HT-29 (cell line): ENCODE measurements at regions not wholly inside any gene's neighbourhood (a gene's known extent, or its start where the extent isn't known, plus 50 kb on each side); places are given as distances from the start of the nearest gene placed in this dataset.
A peak's percentile ranks its signal among the peaks of the same experiment; 100 is the strongest.
"Not testable (repeated sequence)": the region's sequence is repeated elsewhere in the genome, so short reads cannot be mapped to it uniquely, and the experiment has no call there.

Source experiments
- DNase-seq: peaks from one replicate; pipeline ENCODE4 v3.0.0-alpha.2; 2015; ENCODE audit warnings: low spot score

DNA sequence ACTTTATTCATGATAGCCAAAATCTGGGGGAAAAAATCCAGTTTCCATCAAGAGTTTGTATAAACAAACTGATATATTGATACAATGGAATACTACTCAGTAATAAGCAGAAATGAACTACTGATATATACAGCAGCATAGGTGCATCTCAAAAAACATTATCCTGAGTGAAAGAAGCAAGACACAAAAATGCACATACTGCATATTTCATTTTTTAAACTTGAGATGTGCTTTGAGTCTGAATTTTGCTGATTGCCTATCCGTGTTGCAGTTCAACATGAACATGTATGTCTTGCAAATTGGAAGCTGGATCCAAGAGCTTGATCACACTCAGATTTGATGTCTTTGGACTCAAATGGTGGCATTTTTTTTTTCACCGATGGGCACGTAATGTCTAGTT, 132.4 kb downstream of the TSEN15 start:
- DNase-seq: no peak

DNA sequence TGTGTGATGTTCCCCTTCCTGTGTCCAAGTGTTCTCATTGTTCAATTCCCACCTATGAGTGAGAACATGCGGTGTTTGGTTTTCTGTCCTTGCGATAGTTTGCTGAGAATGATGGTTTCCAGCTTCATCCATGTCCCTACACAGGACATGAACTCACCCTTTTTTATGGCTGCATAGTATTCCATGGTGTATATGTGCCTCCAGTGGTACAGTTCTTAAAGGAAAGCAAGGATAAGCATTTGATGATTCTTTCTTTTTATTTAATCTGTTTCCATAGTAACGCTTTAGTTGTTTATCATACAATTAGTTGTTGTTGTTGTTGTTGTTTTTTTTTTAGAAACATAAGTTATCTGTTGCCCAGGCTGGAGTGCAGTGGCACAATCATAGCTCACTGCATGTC, 133.1 kb downstream of the TSEN15 start:
- not testable (repeated sequence) for DNase-seq

DNA sequence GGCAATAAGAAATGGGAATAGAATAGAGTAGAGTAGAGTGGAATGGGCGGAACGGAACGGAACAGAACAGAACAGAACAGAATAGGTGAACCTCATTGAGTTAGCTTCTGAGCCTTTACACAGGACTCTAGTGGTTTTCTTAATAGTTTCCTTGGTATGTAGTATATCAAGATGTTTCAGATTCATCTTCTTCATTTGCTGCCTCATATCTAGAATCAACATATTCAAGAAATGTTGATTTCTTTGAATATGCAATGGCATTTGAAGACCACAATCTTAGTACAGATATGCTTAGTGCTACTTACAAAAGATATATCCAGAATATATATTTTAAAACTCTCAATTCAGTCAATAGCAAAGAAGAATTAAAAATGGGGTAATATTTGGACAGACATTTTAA, 133.8 kb downstream of the TSEN15 start:
- no peak for DNase-seq

DNA sequence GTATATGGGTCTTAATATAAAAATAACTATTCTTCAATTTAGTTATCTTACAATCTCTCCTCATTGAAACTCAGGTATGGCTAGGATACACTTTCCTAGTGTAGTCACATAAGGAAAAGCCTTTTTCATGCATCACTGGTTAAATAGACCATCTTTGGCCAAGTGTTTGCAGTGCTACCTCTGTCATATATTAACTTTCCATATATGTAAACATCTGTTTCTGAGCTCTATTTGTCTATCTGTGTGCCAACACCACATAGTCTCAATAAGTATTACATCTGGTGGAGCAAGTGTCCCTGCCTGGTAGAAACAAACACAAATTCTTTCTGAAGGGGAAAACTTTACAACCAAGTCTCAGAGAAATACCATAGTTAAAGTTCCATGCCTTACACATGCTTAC, 134.6 kb downstream of the TSEN15 start:
- DNase-seq: no peak

DNA sequence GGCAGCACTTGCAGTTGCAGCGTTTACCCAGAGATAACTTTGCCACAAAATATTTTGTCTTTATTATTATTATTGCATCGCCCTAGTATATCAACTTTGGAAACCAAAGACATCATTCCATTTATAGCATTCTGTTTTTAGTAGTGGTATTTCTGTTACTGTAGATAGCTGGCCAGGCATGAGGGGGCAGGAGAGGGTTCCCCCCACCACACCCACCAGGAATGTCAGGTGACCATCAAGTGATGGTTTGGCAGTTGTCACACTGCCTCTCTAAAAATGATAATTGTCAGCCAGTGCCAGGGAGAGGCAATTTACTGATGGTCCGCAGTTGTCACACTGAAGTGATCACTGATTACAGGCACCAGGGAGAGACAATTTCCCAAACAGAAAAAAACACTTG, 135.6 kb downstream of the TSEN15 start:
- no peak for DNase-seq

DNA sequence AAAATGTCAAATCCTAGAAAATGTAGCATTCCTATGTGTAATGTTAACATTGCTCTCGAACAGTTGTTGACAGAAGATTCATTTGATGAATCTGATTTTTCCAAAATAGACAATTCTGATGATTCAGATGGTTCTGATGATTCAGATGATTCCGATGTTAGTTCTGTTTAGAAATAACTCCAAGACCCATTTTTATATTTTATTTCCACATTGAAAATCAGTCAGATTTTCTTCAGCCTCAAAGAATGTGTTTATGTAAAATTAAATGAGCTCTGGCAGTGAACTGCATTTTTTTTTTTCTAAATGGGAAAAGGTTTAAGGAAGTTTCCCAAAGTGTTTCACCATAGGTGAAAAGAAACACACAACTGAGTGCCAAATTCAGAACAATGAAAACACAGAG, 136.5 kb downstream of the TSEN15 start:
- no peak for DNase-seq

DNA sequence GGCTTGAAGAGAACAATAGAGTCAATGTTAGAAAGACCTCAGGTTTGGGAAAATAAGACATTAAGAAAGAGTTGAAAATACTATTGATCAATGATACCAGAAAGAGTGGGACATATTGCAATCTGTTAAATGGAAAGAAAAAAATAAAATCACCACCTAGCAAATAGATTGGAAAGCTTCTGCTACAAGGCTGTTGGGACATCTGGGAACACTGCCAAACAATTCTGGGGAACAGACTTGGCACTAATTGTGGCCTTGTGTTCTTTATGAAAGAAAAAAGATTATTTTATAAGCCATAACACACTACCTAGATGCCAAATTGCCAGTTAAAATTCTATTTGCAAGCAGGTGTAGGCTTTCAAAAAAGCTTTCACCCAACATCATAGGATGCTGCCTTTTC, 137.8 kb downstream of the TSEN15 start:
- no peak for DNase-seq

DNA sequence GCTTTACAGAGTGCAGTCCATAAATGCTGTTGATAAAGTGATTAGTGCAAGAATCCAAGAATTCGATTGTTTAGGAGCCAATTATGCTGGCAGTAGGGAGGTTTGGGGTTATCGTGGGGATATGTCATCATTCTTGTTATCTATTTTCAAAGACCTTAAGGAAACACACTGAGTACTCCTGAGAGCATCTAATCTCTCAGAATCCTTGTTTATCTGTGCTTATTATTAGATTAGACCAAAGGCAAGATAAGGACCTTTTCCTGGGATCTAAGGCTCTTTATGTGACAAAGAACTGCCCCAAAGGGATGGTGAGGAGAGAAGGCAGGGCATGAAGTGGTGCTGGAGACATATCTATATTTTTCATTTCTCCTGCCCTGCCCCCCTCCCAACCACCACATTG, 139.1 kb downstream of the TSEN15 start:
- no peak for DNase-seq

DNA sequence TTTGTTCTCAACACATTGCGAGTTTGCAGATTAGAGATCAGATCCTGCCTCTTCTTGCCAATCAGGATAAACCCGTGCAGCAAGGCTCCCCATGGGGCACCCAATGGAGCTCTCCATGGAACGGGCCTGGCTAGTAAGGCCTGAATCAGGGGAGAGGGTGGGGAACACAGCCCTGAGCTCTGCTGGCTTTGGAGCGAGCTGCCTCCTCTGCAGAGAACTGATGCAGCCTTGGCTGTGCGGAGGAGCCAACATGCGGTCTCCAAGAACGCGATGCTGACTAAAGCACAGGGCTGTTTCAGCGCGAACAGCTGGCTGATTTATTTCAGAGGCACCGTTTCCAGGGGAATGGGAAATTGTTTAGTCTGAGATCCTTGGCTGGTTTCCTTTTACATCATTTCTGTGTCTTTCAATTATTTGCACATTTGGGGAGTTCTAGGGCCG, 139.7 kb downstream of the TSEN15 start:
- no peak for DNase-seq

DNA sequence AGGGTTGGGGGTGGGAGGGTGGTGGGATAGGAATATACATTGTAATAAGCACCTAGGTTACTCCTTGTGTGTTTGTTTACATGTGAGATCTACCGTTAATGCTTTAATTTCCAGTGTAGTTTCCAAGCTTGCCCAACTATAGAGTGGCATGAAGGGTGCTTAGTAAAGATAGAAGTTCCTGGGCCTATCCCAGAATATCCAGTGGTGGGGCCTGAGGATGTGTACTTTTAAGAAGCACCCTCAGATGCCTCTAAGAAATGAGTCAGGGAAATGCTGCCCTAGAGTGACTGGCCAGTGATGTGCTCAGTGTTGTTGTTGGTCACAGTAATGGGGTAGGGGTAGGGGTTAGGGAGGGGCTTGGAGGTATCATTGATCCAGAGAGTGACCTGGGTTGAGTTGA, 141.3 kb downstream of the TSEN15 start:
- DNase-seq: no peak

DNA sequence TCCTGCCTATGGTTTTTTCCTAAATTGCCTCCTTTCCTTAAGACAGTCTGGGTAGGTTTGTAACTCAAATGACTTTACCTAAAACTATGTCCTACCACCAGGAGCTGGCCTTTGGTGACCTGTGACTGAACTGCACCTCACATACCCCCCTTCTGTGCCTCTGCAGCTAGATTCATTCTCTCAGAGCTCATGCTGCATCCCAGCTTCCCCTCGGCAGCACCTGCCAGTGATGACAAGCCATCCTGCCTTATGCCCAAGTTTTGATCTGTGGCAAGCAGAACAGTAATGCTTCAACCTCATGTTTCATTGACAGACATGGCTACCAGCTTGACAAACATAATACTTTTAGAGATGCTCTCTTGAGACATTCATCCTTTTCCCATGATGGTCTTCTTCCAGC, 141.9 kb downstream of the TSEN15 start:
- no peak for DNase-seq

DNA sequence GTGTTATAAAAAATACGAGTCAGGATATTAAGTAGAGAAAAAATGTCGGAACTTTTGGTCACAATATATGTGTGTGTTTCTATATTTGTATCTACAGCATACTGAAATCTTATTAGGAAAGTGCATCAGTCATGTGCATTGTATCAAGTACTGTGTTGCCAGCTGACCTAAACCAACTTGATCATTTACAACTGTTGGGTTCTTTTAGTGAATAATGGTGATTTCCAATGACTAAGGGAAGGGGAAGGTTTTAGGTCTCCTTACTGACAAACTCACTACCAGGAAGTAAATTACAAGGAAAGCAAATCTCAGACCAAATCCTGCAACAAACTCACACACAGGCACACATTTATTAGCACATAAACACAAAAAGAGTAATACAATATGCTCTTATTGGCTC, 142.7 kb downstream of the TSEN15 start:
- no peak for DNase-seq

DNA sequence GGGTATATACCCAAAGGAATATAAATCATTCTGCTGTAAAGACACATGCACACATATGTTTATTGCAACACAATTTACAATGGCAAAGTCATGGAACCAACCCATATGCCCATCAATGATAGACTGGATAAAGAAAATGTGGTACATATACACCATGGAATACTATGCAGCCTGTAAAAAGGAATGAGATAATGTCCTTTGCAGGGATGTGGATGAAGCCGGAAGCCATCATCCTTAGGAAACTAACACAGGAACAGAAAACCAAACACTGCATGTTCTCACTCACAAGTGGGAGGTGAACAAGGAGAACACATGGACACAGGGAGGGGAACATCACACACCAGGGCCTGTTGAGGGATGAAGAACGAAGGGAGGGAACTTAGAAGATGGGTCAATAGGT, 144.2 kb downstream of the TSEN15 start:
- not testable (repeated sequence) for DNase-seq

DNA sequence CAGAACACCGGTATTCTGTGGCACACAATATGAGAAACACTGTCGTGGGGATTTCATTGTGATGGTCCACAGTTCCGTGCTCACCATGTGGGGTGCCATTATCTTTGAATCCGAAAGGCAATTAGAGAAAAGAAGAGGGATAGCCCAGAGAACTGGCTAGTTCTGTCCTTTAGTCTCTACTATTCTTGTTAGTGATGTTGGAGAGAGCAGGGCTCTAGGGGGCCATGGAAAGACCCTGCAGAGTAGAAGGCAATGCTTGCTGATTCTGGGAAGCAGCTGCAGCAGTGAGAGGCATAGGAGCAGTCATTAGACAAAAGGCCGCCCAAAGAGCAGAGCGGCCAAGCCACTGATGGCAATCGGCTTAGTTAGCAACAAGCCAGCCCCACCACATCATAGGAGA, 146.3 kb downstream of the TSEN15 start:
- DNase-seq: no peak

DNA sequence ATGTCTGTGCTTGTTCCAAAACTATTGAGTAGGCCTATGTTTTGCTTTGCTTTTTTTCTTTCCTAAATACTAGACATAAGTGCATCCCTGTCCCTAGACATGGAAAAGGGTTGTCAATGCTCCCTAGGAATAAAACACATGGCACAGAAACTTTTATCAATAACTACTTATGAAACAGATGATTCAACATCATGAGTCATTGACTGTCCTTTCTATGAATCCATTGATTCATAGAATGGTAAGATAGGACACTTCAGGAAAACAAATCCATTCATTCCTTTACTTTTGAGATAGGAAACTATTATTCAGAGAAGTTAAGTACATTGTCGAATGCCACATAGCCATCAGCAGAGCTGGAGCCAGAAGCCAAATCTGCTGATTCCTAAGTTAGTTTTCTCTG, 147.5 kb downstream of the TSEN15 start:
- DNase-seq: no peak

DNA sequence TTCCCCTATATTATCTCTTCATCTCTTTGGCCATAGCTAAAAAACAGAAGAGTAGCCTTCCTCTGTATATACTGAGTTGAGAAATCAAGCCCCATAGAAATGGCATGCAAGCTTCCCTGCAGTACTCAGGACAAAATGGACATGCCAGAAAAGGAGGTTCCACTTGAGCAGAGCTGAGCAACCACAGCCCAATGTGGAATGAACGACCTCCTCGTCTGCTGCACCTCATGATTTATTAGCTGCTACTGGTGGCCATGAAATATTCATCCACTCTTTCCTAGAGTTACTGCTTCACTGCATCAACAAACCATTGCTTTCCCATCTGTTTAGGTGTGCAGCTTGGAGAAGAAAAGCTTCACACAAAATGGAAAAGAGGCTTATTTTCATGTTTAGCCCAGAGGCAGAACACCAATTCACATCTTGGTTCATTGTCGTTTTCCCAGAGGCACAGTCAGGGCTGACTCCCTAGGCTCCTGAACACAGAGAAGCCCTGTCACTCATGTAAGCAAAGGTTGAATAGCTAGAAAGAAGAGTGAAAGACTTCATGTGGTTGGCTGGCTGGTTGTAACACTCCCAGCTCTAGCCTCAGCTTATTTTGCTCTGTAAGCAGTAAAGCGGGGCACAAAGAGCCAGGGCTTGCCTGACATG, 148.0 kb downstream of the TSEN15 start:
- no peak for DNase-seq

DNA sequence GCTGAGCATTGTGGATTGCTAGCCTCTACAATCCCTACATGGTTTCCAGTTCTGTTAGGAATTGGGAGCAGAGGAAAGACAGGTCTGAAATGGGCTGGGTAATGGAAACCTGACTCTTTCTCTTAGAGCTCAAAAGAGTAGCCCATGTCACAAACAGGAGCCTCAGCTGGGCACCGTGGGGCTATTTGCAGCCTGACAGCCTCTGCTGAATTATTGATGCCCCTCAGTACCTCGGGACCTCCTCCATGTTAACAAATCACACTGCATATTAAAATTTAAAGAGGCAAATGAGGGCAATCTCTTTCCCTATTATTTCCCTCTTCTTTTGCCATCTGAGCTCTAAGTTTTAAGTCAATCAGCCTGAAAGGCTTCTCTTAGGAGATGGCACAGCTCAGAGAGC, 157.1 kb downstream of the TSEN15 start:
- no peak for DNase-seq

DNA sequence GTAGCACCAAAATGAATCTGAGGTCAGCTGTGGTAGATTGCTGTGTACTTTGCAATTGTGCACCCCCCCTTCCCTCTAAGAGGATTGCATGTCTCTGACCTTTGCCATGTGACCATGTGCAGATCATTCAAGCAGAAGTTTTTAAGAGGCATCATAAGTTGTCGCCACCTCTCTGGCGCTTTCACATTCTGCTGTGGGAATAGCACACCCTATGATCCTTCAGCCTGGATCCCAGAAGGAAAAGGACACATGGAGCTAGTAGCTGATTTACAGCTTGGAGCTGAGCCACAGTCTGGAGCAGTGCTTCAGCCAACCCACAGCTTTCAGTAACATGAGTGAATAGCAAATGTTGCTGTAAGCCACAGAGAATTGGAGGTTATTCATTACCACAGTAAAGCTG, 158.5 kb downstream of the TSEN15 start:
- no peak for DNase-seq

DNA sequence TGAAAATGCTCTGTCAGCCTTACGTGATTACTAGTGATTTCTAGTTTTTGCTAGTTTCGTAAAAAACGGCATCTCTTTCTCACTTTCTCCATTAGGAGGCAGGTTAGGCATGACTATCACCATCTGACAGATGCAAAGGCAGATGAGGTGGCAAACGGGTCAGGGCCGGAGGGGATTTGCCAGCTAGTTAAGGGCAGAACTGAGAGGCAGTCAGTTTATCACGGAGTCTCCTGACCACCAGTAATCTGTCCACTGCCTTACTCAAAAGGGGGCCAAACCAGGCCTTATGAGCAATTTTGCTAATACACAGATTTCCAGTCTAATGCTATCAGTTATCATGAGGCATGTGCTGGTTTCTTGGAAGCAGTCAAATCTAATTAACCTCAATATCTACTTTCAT, 159.3 kb downstream of the TSEN15 start:
- DNase-seq: no peak

DNA sequence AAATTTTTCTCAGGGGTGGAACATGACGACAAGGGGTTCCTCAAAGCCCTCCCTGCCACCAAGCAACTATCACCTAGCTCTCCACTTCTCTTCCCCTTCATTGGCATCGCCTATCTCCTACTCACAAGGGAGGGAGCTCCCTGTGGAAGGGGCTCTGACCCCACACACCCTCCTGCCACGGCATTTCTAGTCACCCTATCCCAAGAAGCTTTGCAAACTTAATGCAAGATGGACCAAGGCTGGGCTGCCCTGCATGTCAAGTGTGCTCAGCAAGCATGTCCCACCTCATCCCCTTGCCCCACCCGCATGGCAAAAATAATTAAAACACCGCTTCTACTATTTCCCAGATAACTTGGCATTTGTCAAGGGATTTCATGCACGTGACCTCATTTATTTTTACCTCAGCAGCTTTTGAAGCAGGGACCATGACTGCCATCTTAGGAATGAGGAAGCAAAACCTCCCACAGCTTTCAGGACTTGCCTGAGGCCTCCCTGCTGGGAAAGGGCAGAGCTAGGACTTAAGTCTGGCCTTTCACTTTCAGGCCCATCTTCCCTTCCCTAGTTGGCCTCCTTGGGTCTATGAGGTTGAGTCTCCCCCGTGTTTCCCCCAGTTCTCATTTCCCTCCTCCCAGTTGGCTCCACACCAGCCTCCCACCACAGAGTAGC, 161.3 kb downstream of the TSEN15 start:
- DNase-seq: peak; percentile 58

DNA sequence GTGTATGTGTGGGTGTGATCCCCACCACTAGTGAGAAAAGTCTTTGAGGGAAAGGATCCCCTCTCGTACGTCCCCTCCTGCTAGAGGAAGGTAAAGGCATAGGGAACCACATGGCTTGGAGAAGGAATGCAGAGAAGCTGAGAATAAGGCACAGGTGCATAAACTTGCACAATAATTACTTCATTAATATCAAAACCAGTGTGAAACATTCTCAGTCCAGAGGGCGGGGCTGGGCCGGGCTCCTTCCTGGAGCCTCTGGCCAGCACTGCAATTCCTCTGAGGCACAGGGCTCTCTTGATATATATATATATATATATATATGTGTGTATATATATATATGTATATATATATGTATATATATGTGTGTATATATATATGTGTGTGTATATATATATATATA, 162.6 kb downstream of the TSEN15 start:
- DNase-seq: peak; percentile 2

DNA sequence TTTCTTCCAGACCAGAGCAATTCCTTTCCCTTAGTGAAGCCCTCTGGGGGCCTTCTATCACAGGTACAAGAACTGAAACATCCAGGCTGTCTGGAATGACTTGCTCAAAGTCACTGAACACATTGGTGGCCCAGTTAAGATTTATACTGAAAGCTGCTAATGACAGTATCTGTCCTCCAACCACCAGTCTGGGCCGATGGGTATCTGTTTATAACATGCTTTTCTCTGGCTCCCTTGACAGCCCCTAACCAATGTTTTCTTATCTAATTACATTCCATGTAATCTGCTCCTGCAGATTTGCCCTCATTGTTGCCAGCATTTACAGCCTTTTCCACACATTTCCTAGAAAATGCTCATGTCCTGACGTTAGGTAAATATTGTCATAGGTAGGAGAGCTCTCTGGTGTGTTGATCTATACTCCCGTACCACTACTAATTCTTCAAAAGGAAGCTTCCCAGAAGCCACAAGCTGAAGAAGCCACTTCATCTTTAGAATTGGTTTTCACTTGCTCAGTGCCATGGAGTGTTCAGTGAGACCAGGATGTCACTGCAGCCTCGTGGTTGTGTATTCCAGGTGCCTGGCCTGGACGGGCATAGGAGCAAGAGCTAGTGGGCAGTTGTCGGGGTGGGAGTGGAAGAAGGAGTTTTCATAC, 163.9 kb downstream of the TSEN15 start:
- DNase-seq: no peak

DNA sequence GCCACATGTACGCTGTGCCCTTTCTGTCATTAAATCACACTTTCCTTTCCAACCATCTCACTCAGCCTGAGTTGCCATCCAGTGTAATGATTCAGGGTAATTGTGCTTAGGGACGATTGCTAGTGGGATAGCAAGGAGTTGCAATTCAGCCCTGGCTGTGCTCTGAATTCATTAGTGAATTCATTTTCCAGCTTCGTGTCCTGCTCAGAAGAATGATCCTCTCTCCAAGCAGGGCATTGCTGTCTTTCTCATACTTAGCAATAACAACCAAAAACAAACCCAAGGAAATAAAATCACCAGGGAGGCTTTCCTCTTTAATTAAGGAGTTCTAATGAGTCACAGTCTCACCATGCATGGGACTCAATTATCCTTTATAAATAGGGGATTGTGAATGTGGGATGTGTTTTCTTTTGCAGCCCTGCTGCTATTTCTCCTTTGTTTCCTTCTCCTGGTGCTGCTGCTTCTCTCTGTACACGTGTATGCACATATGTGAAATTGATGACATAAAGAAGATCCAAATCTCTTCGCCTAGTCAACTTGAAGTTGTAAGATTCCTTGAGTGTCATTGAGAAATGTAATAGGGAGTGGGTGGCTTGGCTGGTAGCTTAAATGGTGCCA, 167.0 kb downstream of the TSEN15 start:
- DNase-seq: no peak
